ENCODE measurements at regions not wholly inside any gene's neighbourhood (a gene's known extent, or its start where the extent isn't known, plus 50 kb on each side); places are given as distances from the start of the nearest gene placed in this dataset.

GRCh38 chr21:25361097-25361496 lies 246.2 kb downstream of the MRPL39 start:
- TF ChIP-seq POLR2A (IDR thresholded peaks at IDR 0.05) (no peak), POLR2AphosphoS5 (IDR thresholded peaks at IDR 0.05) (no peak)
